ENCODE measurements at regions not wholly inside any gene's neighbourhood (a gene's known extent, or its start where the extent isn't known, plus 50 kb on each side); places are given as distances from the start of the nearest gene placed in this dataset.
A peak's percentile ranks its signal among the peaks of the same experiment; 100 is the strongest.

GRCh38 chr14:55512421-55512820 is 67.6 kb upstream of the KTN1 start:
- TF ChIP-seq CTCF (IDR thresholded peaks at IDR 0.05) (no peak), POLR2A (IDR thresholded peaks at IDR 0.05; ENCODE audit: low read depth) (no peak), EP300 (IDR thresholded peaks at IDR 0.05) (no peak), POLR2AphosphoS5 (IDR thresholded peaks at IDR 0.05) (no peak)

GRCh38 chr14:55513491-55513890 is 66.5 kb upstream of the KTN1 start:
- H3K4me1 ChIP-seq: peaks cover 0 to 14% (median 0%) of the 10 kb centered on the region in 4 donors
- no peak overlapping the region for H3K4me3 ChIP-seq
- no peaks in the 10 kb centered on the region for H3K36me3 ChIP-seq
- no peak for DNase-seq (ENCODE audit: extremely low spot score)
- H3K27me3 ChIP-seq: no peaks in the 10 kb centered on the region
- intact Hi-C loops (cut with DNase I): no loop called here
- TF ChIP-seq EP300 (IDR thresholded peaks at IDR 0.05): no peak
- no peak for TF ChIP-seq CTCF (IDR thresholded peaks at IDR 0.05)
- TF ChIP-seq POLR2A (IDR thresholded peaks at IDR 0.05; ENCODE audit: low read depth): no peak
- no peak for TF ChIP-seq POLR2AphosphoS5 (IDR thresholded peaks at IDR 0.05)
- no peaks in the 10 kb centered on the region for H3K9me3 ChIP-seq
- no peak overlapping the region for H3K27ac ChIP-seq (replicated peaks in 1 of 4)
- 91% methylated on average over 10 of the region's 10 CpGs for WGBS

More at GRCh38 chr14:55512421-55512820, 67.6 kb upstream of the KTN1 start:
- Histone ChIP-seq H3K27me3 (no peaks in the 10 kb centered on the region), H3K4me3 (no peak overlapping the region), H3K9me3 (no peaks in the 10 kb centered on the region), H3K27ac (replicated peaks in 1 of 4) (no peak overlapping the region), H3K36me3 (no peaks in the 10 kb centered on the region), H3K4me1 (peaks cover 0 to 14% (median 0%) of the 10 kb centered on the region in 4 donors)
- WGBS: 88% methylated on average over 1 of the region's 1 CpG
- intact Hi-C loops (cut with DNase I): no loop called here
- DNase-seq (ENCODE audit: extremely low spot score): no peak

GRCh38 chr14:55514819-55515490 is 65.1 kb upstream of the KTN1 start:
- no peaks in the 10 kb centered on the region for H3K36me3 ChIP-seq
- H3K4me1 ChIP-seq: peaks cover 0 to 14% (median 0%) of the 10 kb centered on the region in 4 donors
- no peaks in the 10 kb centered on the region for H3K9me3 ChIP-seq
- WGBS: 75% methylated on average over 15 of the region's 17 CpGs
- no peaks in the 10 kb centered on the region for H3K27me3 ChIP-seq
- DNase-seq (ENCODE audit: extremely low spot score): no peak
- no peak for TF ChIP-seq POLR2AphosphoS5 (IDR thresholded peaks at IDR 0.05)
- no peak for TF ChIP-seq EP300 (IDR thresholded peaks at IDR 0.05)
- no peak for TF ChIP-seq CTCF (IDR thresholded peaks at IDR 0.05)
- no peak for TF ChIP-seq POLR2A (IDR thresholded peaks at IDR 0.05; ENCODE audit: low read depth)
- intact Hi-C loops (cut with DNase I): no loop called here
- peak overlapping the region in 1 of 4 donors; percentile 16 for H3K4me3 ChIP-seq
- H3K27ac ChIP-seq (replicated peaks in 1 of 4): peak overlapping the region in 1 of 4 donors; percentile 42

GRCh38 chr14:55516776-55517175 is 63.2 kb upstream of the KTN1 start:
- DNase-seq (ENCODE audit: extremely low spot score): no peak
- Histone ChIP-seq H3K27ac (replicated peaks in 1 of 4) (no peak overlapping the region), H3K27me3 (no peaks in the 10 kb centered on the region), H3K4me1 (peaks cover 0 to 14% (median 0%) of the 10 kb centered on the region in 4 donors), H3K4me3 (no peak overlapping the region), H3K9me3 (peaks cover 0 to 4% (median under 1%) of the 10 kb centered on the region in 4 donors), H3K36me3 (no peaks in the 10 kb centered on the region)
- intact Hi-C loops (cut with DNase I): no loop called here
- 97% methylated on average over 4 of the region's 4 CpGs for WGBS
- no peak for TF ChIP-seq CTCF (IDR thresholded peaks at IDR 0.05)
- no peak for TF ChIP-seq EP300 (IDR thresholded peaks at IDR 0.05)
- TF ChIP-seq POLR2AphosphoS5 (IDR thresholded peaks at IDR 0.05): no peak
- no peak for TF ChIP-seq POLR2A (IDR thresholded peaks at IDR 0.05; ENCODE audit: low read depth)

GRCh38 chr14:55518391-55518790 is 61.6 kb upstream of the KTN1 start:
- peaks cover 0 to 14% (median 0%) of the 10 kb centered on the region in 4 donors for H3K4me1 ChIP-seq
- no peak overlapping the region for H3K4me3 ChIP-seq
- TF ChIP-seq POLR2AphosphoS5 (IDR thresholded peaks at IDR 0.05): no peak
- peaks cover 0 to 6% (median 2%) of the 10 kb centered on the region in 4 donors for H3K9me3 ChIP-seq
- H3K27me3 ChIP-seq: no peaks in the 10 kb centered on the region
- intact Hi-C loops (cut with DNase I): no loop called here
- no peak for DNase-seq (ENCODE audit: extremely low spot score)
- no peak overlapping the region for H3K27ac ChIP-seq (replicated peaks in 1 of 4)
- no peaks in the 10 kb centered on the region for H3K36me3 ChIP-seq

All from esophagus muscularis mucosa (tissue), 4 donors.